BLaER1 treated with 17β-estradiol and CSF1 and Interleukin-3, amounts not matched to agents 10 nM and 100 nM (cell line): ENCODE measurements at regions not wholly inside any gene's neighbourhood (a gene's known extent, or its start where the extent isn't known, plus 50 kb on each side); places are given as distances from the start of the nearest gene placed in this dataset.

Source experiments
- H3K27ac ChIP-seq, 11 experiments: shearing (Covaris generic); formaldehyde crosslinking; 2 replicates each; pipeline ENCODE4 v1.8.1; 2022
- H3K27me3 ChIP-seq, 11 experiments: shearing (Covaris generic); formaldehyde crosslinking; 2 replicates each; pipeline ENCODE4 v1.8.1; 2022
- H3K36me3 ChIP-seq, 11 experiments: shearing (Covaris generic); formaldehyde crosslinking; 2 replicates each; pipeline ENCODE4 v1.8.1; 2022
- H3K4me1 ChIP-seq, 10 experiments: shearing (Covaris generic); formaldehyde crosslinking; 2 replicates each; pipeline ENCODE4 v1.8.1; 2022
- H3K4me2 ChIP-seq, 11 experiments: shearing (Covaris generic); formaldehyde crosslinking; 2 replicates each; pipeline ENCODE4 v1.8.1; 2022
- H3K4me3 ChIP-seq, 10 experiments: shearing (Covaris generic); formaldehyde crosslinking; 2 replicates each; pipeline ENCODE4 v1.8.1; 2022
- H3K9ac ChIP-seq, 11 experiments: shearing (Covaris generic); formaldehyde crosslinking; 2 replicates each; pipeline ENCODE4 v1.8.1; 2022
- H3K9me3 ChIP-seq, 11 experiments: shearing (Covaris generic); formaldehyde crosslinking; replicated peaks in 1 of 11; 2 replicates each; pipeline ENCODE4 v1.8.1; 2022
- H4K20me1 ChIP-seq, 11 experiments: shearing (Covaris generic); formaldehyde crosslinking; 2 replicates each; pipeline ENCODE4 v1.8.1; 2022
- Cebpa-rat ChIP-seq, 11 experiments: shearing (Covaris generic); IDR thresholded peaks; 2 replicates each; pipeline ENCODE4 v1.8.1; 2022

DNA sequence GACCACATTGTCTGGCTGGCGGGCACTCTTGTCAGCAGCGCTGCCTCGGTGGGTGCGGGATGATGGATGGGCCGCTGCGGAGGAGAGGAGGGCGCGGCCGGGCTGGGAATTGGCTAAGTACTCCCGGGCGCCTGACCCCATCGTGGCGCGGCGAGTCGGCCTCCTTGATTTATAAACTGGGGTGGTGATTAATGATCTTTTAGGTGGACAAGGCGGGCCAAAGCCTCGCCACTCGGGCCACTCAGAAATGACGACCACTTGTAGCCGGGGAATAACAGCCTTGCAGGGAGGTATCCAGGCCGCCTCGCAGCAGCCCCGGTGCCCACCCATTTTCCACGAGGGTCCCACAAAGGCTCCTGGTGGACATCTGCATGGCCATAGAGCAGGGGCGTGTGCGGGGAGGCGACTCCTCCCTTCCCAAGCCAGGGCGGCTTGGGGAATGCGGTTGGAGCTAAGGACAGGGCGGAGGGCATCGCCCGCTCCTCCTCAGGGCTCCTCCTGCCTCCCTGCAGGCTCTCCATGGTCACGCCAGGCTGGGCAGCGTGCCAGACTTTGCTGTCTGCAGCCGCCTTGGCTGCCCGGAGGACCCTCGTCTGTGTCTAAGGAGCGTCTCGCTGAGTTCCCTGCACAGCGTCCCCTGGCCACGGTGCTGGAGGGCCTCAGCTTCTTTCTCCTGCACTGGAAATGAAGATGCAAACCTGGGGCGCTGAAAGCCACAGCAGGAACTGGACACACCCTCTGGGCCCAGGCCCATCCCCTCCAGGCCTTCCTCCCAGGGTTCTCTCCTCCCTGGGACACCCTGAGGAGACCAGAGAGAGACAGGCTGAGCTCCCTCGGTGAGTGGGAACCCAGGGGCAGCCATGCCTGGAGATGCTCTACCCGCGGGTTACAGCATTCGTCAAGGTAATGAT lies 287.4 kb upstream of the IRX4 start:
- Histone ChIP-seq H3K27ac (no peak overlapping the region), H3K9ac (no peak overlapping the region), H3K27me3 (no peaks in the 10 kb centered on the region), H3K4me3 (no peak overlapping the region), H3K9me3 (no peaks in the 10 kb centered on the region), H3K36me3 (no peaks in the 10 kb centered on the region), H3K4me1 (peaks cover 0 to 14% (median 0%) of the 10 kb centered on the region in 10 experiments; a peak in 5 of 20 replicates), H4K20me1 (no peaks in the 10 kb centered on the region; a peak in 2 of 22 replicates), H3K4me2 (no peak overlapping the region)
- no peak for TF ChIP-seq Cebpa-rat (IDR thresholded peaks at IDR 0.05)

DNA sequence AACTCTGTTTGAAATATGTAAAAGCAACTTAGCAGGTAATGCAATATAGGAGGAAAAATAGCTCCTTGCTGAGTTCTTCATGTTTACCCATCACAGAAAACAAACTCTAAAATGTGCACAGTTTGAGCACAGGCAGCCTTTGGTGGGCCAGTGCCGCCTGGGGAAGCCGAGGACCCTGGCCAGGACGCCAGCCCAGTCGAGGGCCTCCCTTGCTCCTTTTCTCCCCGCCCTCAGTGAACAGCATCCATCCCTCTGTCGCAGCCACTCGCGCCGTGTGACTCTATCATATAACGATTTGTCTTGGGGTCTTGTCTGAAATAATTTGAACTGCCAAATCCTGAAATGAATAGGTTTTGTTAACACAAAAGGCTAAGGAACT lies 286.7 kb upstream of the IRX4 start:
- H3K4me2 ChIP-seq: no peak overlapping the region
- no peaks in the 10 kb centered on the region for H3K9me3 ChIP-seq
- no peak overlapping the region for H3K27ac ChIP-seq
- no peak for TF ChIP-seq Cebpa-rat (IDR thresholded peaks at IDR 0.05)
- H3K4me3 ChIP-seq: no peak overlapping the region
- no peaks in the 10 kb centered on the region for H3K36me3 ChIP-seq
- no peak overlapping the region for H3K9ac ChIP-seq
- no peaks in the 10 kb centered on the region; a peak in 2 of 22 replicates for H4K20me1 ChIP-seq
- H3K4me1 ChIP-seq: peaks cover 0 to 14% (median 0%) of the 10 kb centered on the region in 10 experiments; a peak in 5 of 20 replicates
- H3K27me3 ChIP-seq: no peaks in the 10 kb centered on the region

- no peak overlapping the region for H3K9ac ChIP-seq
- no peaks in the 10 kb centered on the region for H3K9me3 ChIP-seq
- H3K4me3 ChIP-seq: no peak overlapping the region
- no peaks in the 10 kb centered on the region; a peak in 2 of 22 replicates for H4K20me1 ChIP-seq
- TF ChIP-seq Cebpa-rat (IDR thresholded peaks at IDR 0.05): no peak
- H3K4me1 ChIP-seq: peaks cover 0 to 14% (median 0%) of the 10 kb centered on the region in 10 experiments; a peak in 5 of 20 replicates
- H3K27me3 ChIP-seq: no peaks in the 10 kb centered on the region
- H3K27ac ChIP-seq: no peak overlapping the region
- H3K4me2 ChIP-seq: no peak overlapping the region
- no peaks in the 10 kb centered on the region for H3K36me3 ChIP-seq
Measured at GRCh38 chr5:2168601-2169429, 286.1 kb upstream of the IRX4 start.

DNA sequence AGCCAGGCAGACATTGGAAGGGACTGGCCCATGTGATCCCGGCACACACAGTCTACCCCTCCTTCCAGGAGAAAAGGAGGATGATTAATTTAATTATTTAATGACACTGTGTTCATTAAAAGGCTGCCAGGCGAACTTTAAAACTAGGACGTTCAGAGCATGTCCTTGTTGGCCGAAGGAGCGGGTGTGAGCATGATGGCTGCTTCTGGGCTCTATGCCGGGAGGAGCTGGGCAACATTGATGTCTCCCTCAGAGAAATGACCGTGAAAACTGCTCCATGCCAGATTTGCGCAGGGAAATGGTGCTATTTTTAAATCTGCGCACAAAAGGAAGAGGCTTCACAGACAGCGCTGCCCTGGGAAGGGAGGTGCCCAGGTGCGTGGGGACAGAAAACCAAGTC lies 284.9 kb upstream of the IRX4 start:
- no peak overlapping the region for H3K4me3 ChIP-seq
- no peak overlapping the region for H3K9ac ChIP-seq
- no peaks in the 10 kb centered on the region; a peak in 2 of 22 replicates for H4K20me1 ChIP-seq
- no peaks in the 10 kb centered on the region for H3K27me3 ChIP-seq
- no peak for TF ChIP-seq Cebpa-rat (IDR thresholded peaks at IDR 0.05)
- H3K36me3 ChIP-seq: no peaks in the 10 kb centered on the region
- H3K4me1 ChIP-seq: peaks cover 0 to 7% (median 0%) of the 10 kb centered on the region in 10 experiments; a peak in 5 of 20 replicates
- H3K27ac ChIP-seq: no peak overlapping the region
- H3K9me3 ChIP-seq: no peaks in the 10 kb centered on the region
- no peak overlapping the region for H3K4me2 ChIP-seq

- no peak overlapping the region for H3K9ac ChIP-seq
- TF ChIP-seq Cebpa-rat (IDR thresholded peaks at IDR 0.05): no peak
- no peak overlapping the region for H3K27ac ChIP-seq
- peaks cover 0 to 7% (median 0%) of the 10 kb centered on the region in 10 experiments; a peak in 5 of 20 replicates for H3K4me1 ChIP-seq
- no peaks in the 10 kb centered on the region for H3K9me3 ChIP-seq
- no peaks in the 10 kb centered on the region; a peak in 2 of 22 replicates for H4K20me1 ChIP-seq
- peak overlapping the region in 2 of 11 experiments; percentile 3 to 13; a peak in 2 of 22 replicates for H3K4me2 ChIP-seq
- H3K36me3 ChIP-seq: no peaks in the 10 kb centered on the region
- H3K4me3 ChIP-seq: no peak overlapping the region
- H3K27me3 ChIP-seq: no peaks in the 10 kb centered on the region
Measured at GRCh38 chr5:2166979-2167377, 284.3 kb upstream of the IRX4 start.

- Histone ChIP-seq H3K4me2 (peak overlapping the region in 2 of 11 experiments; percentile 3 to 13; a peak in 2 of 22 replicates), H3K27me3 (no peaks in the 10 kb centered on the region), H3K4me1 (peaks cover 0 to 7% (median 0%) of the 10 kb centered on the region in 10 experiments; a peak in 5 of 20 replicates), H3K27ac (no peak overlapping the region), H3K36me3 (no peaks in the 10 kb centered on the region), H4K20me1 (no peaks in the 10 kb centered on the region; a peak in 2 of 22 replicates), H3K4me3 (no peak overlapping the region), H3K9ac (no peak overlapping the region), H3K9me3 (no peaks in the 10 kb centered on the region)
- no peak for TF ChIP-seq Cebpa-rat (IDR thresholded peaks at IDR 0.05)
Measured at GRCh38 chr5:2166306-2166978, 283.7 kb upstream of the IRX4 start.

GRCh38 chr5:2165615-2166305 lies 283.0 kb upstream of the IRX4 start:
- H3K27me3 ChIP-seq: no peaks in the 10 kb centered on the region

DNA sequence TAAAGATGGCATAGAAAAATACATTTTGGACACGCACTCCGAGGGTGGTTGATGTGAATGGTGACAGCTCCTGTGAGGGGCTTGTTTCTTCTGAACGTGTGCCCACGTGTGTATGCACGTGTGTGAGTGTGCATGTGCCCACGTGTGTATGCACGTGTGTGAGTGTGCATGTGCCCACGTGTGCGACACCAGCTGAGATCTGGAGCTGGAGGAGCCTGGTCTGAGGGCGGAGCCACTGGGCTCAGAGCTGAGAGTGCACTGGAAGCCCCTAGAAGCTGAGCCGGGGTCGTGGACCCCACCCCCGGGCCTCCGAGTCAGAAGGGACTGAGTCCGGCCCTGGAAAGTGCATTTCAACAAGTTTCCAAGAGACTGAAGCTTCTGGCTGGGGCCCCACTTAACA lies 282.5 kb upstream of the IRX4 start:
- Histone ChIP-seq H3K4me3 (no peak overlapping the region), H3K36me3 (no peaks in the 10 kb centered on the region), H3K9me3 (no peaks in the 10 kb centered on the region), H3K9ac (no peak overlapping the region), H4K20me1 (no peaks in the 10 kb centered on the region; a peak in 2 of 22 replicates), H3K4me2 (no peak overlapping the region), H3K27me3 (no peaks in the 10 kb centered on the region), H3K27ac (no peak overlapping the region), H3K4me1 (peaks cover 0 to 7% (median 0%) of the 10 kb centered on the region in 10 experiments; a peak in 5 of 20 replicates)
- TF ChIP-seq Cebpa-rat (IDR thresholded peaks at IDR 0.05): no peak

More at GRCh38 chr5:2165615-2166305, 283.0 kb upstream of the IRX4 start:
- TF ChIP-seq Cebpa-rat (IDR thresholded peaks at IDR 0.05): no peak
- H3K4me3 ChIP-seq: no peak overlapping the region
- no peak overlapping the region for H3K9ac ChIP-seq
- H3K36me3 ChIP-seq: no peaks in the 10 kb centered on the region
- no peaks in the 10 kb centered on the region; a peak in 2 of 22 replicates for H4K20me1 ChIP-seq
- H3K4me1 ChIP-seq: peaks cover 0 to 7% (median 0%) of the 10 kb centered on the region in 10 experiments; a peak in 5 of 20 replicates
- no peak overlapping the region for H3K27ac ChIP-seq
- H3K9me3 ChIP-seq: no peaks in the 10 kb centered on the region
- H3K4me2 ChIP-seq: no peak overlapping the region
